C1 segment of cervical spinal cord (tissue), 14 donors: ENCODE measurements at regions not wholly inside any gene's neighbourhood (a gene's known extent, or its start where the extent isn't known, plus 50 kb on each side); places are given as distances from the start of the nearest gene placed in this dataset.
"Not testable (repeated sequence)": the region's sequence is repeated elsewhere in the genome, so short reads cannot be mapped to it uniquely, and the experiment has no call there.

ENCODE experiments used
- DNase-seq, 14 donors: peaks; one replicate each; lab custom pipeline; 2025; lab: John Stamatoyannopoulos, UW

GRCh38 chr5:83802686-83803085 is 82.0 kb upstream of the HAPLN1 start:
- no peak for DNase-seq

GRCh38 chr5:83800201-83800600 is 79.5 kb upstream of the HAPLN1 start:
- no peak for DNase-seq

GRCh38 chr5:83799020-83799419 is 78.4 kb upstream of the HAPLN1 start:
- DNase-seq = not testable (repeated sequence)

- DNase-seq = no peak
Measured at GRCh38 chr5:83789371-83789770, 68.7 kb upstream of the HAPLN1 start.

GRCh38 chr5:83787631-83788030 is 67.0 kb upstream of the HAPLN1 start:
- DNase-seq = no peak

- DNase-seq = no peak
Measured at GRCh38 chr5:83785176-83785668, 64.6 kb upstream of the HAPLN1 start.

GRCh38 chr5:83780699-83781350 is 60.2 kb upstream of the HAPLN1 start:
- DNase-seq = no peak

GRCh38 chr5:83777856-83778255 is 57.2 kb upstream of the HAPLN1 start:
- no peak for DNase-seq

- no peak for DNase-seq
Measured at GRCh38 chr5:83776437-83777031, 55.9 kb upstream of the HAPLN1 start.
